HG02642 (cell line): ENCODE measurements at regions not wholly inside any gene's neighbourhood (a gene's known extent, or its start where the extent isn't known, plus 50 kb on each side); places are given as distances from the start of the nearest gene placed in this dataset.
A peak's percentile ranks its signal among the peaks of the same experiment; 100 is the strongest.

ENCODE experiments used
- ATAC-seq: cut with Tn5 transposase; IDR thresholded peaks from one replicate; pipeline ENCODE4 v1.9.1; 2021; ENCODE audit warnings: mild to moderate bottlenecking; ENCODE audit not compliant: unreplicated experiment, poor library complexity

DNA sequence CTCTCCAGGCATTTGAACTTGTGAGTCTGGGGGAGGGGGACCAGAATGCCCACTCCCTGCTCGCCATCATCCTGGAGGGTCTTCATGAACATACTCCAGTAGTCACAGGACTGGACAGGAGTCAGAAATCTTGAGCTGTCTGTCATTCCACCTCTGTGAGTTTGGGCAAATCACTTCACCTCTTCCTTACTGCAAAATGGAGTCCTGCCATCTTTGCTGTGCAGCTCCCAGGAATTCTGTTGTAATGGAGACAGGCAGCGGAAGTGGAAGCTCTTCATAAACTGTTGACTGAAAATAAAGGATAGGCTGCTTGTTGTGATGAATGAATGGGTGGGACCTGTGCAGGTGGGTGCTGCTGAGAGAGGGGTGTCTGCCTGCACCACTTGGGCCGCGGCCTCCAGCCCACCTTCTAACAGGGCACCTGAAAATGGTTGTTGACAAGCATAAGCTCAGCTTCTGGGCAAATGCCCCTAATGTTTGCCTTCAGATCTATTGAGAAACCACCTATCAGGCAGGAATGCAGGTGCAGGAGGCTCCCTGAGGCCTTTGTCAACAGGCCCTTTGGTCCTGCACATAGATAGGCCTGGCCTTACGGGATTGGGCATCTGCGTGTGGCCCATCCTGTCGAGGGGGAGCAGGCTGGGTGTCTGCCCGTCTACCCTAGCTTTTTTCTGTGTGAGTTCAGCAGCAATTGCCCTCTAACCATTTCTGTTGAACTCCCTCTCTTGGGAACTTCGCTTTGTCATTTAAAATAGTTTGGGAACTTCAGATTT, 321.0 kb downstream of the RPS6KC1 start:
- no peak for ATAC-seq

DNA sequence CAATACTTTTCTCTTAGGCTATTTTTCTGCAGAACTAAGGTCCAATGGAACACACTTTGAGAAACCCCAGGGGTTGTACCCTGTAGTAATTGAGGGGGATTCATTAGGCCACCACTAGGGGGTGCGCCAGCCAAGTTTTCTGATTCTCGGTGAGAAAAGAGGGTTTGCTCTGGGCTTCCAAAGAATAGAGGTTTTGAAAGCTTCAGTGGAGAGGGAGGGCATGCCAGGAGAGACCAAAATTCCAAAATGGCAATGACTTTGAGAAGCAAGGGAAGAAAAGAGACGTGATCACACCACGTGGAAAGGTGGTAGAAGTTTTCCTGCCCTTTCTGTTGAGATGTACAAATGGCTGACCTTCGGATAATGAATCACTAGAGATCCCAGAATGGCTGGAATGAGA, 323.3 kb downstream of the RPS6KC1 start:
- ATAC-seq: peak; percentile 80

- ATAC-seq: no peak
Observed at GRCh38 chr1:213375002-213375401, 324.0 kb downstream of the RPS6KC1 start.

DNA sequence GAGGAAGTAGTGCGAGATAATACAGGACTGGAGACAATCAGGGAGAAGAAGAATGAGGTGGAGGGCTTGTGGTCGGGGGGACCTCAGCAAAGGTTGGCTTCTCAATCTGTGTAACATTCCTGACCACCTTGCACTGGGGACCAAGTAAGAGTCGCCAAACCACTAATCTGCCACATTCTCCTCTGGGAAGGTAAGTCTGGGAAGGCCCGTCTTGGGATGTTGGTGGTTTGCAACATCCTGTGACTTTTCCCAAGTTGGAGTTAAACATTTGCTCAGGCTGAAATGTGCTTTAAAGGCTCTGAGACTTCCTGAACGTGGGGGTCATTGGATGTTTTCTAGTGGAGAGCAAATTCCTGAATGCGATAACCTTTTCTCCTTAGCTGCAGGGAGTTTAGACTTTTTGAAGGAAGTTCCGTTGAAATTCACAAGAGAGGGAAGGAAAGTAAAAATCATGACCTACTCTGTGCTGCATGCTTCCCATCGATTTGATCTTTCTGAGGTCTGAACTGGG, 325.9 kb downstream of the RPS6KC1 start:
- no peak for ATAC-seq

GRCh38 chr1:213380865-213381264, 329.8 kb downstream of the RPS6KC1 start:
- no peak for ATAC-seq

GRCh38 chr1:213381572-213382084, 330.6 kb downstream of the RPS6KC1 start:
- no peak for ATAC-seq

- no peak for ATAC-seq
Observed at GRCh38 chr1:213383465-213383864, 332.4 kb downstream of the RPS6KC1 start.

DNA sequence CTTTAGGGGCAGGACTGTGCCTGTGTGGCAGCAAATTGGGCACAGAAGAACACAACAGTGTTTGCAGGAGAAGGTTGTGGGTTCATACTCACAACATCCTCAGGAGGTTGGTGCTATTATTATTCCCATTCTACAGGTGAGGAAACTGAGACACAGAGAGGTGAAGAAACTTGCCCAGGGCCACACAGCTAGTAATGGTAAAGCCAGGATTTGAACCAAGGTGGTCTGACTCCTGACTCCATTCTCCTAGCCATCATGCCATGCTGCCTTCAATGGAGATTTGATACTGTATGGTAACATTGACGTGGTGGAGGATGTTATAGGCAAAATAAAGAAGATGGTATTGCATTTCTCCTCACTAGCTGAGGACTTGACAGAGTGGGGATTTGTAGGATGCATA, 334.2 kb downstream of the RPS6KC1 start:
- no peak for ATAC-seq

- no peak for ATAC-seq
Observed at GRCh38 chr1:213385806-213386324, 334.8 kb downstream of the RPS6KC1 start.

DNA sequence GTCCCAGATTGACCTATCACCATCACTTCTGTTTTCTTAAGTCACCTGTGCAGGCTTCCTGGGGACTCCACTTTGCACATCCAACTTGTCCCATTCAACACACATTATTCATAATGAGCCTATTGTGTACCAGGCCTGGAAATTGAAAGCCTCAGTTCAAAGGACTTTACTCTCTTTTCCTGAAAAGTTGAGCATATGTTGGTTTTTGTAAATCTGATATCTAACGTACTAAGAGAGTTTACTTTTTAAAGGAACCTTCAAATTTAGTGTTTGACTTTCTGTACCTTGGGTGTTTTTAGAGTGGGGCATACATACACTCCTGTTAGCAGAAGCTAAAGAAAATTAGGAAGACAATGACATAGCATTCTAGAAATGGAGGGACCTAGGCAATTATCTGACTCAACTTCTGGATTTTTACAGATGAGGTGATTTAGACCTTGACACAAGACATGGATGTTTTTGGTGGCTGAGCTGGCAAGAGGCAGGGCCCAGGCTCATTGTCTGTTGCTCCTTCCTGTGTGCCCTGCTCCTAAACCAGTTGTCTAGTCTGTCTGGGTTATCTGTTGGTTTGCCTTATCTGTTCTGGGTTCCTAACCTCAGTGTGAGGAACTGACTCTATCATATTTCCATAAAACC, 336.5 kb downstream of the RPS6KC1 start:
- ATAC-seq: no peak

DNA sequence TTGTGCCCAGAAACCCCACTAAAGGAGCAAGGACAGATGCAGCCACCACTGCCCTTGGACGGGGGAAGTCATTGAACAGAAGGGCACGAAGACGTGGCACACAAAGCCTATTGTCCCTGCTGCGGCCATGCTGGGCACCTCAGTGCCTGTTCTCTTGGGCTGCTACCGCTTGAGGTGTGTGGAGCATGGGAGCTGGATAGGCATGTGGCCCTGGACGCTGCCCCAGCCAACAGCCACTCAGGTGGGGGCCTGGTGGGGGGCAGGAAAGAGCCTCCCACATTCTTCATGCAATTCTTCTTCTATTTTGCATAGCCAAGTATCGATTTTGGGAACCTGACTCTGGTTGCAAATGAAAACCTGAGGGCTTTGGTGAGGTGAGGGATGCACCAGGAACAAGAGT, 337.2 kb downstream of the RPS6KC1 start:
- ATAC-seq: no peak

GRCh38 chr1:213389061-213389581, 338.1 kb downstream of the RPS6KC1 start:
- no peak for ATAC-seq

- no peak for ATAC-seq
Observed at GRCh38 chr1:213391445-213391844, 340.4 kb downstream of the RPS6KC1 start.

GRCh38 chr1:213393860-213394259, 342.8 kb downstream of the RPS6KC1 start:
- ATAC-seq: no peak

DNA sequence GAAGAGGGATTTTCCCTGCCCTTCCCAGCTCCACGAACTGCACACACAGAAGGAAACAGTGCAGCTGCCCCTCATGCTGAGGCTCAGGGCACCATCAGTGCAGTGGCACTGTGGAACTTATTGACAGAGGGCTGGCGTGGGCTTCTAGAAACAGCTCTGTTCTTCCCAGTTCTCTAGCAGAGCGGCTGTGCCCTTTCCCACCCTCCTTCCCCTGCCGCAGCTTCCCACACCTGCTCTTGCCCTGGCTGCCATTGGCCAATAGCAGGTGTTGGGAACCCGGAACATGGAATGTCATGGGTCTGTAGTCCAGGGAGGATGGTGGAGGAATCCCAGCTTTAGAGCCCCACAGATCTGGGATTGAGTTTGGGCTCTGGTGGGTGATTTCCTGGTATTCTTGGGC, 343.8 kb downstream of the RPS6KC1 start:
- no peak for ATAC-seq

DNA sequence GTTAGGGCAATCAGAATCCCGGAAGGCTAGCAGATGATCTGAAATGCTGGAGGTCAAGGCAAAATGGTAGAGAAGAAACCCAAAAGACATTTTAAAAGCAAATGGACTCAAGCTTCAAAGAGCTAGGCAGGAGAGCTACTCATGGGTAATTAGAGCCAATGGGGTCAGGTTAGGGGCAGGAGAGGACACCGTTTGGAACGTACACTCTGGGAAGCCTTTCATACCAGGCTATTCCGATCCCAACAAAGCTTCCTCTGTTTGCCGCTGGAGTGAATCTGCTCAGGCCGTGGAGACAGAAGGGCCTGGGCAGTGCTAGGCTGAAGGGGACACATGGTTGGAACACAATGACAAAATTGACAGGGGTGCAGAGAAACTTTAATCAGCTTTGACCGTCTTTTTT, 346.6 kb downstream of the RPS6KC1 start:
- ATAC-seq: no peak

- ATAC-seq: no peak
Observed at GRCh38 chr1:213399695-213400094, 348.7 kb downstream of the RPS6KC1 start.

DNA sequence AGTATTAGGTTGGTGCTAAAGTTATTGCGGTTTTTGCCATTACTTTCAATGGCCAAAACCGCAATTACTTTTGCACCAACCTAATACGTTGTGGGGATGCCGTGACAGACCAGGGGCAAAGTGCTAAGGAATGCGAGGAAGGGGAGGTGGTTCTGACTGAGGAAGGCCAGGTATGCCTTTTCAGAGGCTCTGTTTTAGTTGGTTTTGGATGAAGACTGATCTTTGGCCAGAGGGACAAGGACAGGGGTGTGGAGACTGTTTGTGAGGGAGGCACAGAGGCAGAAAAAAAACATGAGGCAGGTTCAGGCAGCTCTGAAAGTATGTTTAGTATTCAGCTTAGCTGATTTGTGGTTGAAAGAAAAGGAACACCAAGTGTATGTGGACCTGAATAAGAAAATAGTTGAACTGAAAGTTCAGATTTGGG, 358.2 kb downstream of the RPS6KC1 start:
- ATAC-seq: no peak

DNA sequence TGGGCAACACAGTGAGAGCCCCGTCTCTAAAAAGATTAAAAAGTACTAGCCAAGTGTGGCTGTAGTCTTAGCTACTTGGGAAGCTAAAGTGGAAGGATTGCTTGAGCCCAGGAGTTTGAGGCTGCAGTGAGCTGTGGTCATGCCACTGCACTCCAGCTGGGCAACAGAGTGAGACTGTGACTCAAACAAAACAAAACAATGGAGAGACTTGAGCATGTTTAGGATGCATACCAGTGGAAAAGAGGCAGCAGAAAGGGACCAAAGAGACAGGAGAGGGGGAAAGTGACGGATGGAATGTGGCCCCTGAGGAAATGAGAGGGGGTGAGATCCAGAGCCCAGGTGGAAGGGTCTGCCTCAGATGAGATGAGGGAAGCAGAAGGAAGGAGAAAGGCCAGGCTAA, 358.9 kb downstream of the RPS6KC1 start:
- ATAC-seq: no peak

- no peak for ATAC-seq
Observed at GRCh38 chr1:213414346-213414745, 363.3 kb downstream of the RPS6KC1 start.

DNA sequence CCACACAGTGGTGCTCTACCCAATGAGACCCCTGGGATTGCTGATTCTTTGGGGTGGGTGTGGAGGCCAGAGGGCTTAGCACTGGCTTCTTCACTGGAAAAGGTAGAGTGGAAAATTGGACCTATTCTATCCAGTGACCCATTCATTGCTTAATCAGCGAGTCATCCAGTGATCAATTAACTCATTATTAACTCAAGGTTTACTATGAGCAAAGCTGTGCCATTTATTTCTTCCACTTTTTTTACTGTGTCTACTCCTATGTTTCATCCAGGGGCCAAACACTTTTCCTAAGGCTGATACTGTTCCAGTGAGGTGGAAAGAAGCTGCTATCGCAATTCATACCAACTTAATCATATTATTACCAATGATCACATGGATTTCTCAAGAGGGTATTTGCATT, 363.9 kb downstream of the RPS6KC1 start:
- ATAC-seq: no peak
